DMS153 (cell line): ENCODE measurements at regions not wholly inside any gene's neighbourhood (a gene's known extent, or its start where the extent isn't known, plus 50 kb on each side); places are given as distances from the start of the nearest gene placed in this dataset.
A peak's percentile ranks its signal among the peaks of the same experiment; 100 is the strongest.

Source experiments
- DNase-seq: peaks from one replicate; lab custom pipeline; 2025; lab: John Stamatoyannopoulos, UW

DNA sequence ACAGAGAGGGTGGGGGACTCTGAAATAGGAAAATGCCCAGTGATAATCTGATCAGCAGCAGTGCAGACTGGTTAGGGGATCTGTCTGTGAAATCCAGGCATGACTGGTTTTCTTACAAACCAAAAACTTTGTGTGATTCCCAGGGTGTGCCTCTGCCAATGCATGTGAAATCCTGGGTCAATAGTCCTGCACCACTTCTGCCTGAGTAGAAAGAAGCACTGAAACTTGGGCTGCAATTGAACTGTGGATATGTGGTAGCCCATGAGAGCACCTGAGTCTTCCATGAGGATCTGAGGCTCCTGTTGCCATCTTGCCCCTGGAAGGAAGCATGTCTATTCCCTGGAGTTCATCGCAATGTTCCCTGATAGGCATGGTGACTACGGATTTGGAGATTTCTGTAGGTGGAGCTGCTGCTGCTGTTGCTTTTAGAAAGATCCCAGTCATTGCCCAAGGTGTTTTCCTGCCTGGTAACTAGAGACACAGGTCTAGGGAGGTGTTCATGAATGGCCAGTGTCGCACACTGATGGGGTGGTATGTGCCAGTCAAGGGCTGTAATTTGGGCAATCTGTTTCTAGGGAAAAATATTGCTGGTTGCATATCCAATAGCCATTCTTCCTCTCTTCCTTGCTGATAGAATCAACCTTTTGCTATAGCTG, 146.7 kb downstream of the CARTPT start:
- no peak for DNase-seq

- DNase-seq = no peak
Observed at GRCh38 chr5:71872311-71872864, 153.3 kb downstream of the CARTPT start.

GRCh38 chr5:71873191-71873591, 154.1 kb downstream of the CARTPT start:
- peak; percentile 25 for DNase-seq

DNA sequence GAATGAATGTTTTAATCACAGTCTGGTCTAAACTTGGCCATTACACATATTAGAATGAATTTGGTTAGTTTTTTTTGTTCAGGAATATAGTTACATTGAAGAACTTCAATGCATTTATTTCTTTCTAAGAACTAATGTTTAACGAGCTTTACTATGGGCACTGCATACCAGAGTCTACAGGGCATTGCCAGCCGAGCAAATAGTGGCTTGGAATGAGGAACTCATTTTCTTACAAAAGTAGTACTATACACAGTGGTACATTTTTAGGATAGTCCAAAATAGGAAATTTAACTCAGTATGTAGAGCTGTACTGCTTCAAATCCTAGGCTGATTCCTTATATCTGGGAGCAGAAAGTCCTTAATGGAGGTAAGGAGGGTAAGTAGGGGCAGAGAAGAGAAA, 155.4 kb downstream of the CARTPT start:
- no peak for DNase-seq

DNA sequence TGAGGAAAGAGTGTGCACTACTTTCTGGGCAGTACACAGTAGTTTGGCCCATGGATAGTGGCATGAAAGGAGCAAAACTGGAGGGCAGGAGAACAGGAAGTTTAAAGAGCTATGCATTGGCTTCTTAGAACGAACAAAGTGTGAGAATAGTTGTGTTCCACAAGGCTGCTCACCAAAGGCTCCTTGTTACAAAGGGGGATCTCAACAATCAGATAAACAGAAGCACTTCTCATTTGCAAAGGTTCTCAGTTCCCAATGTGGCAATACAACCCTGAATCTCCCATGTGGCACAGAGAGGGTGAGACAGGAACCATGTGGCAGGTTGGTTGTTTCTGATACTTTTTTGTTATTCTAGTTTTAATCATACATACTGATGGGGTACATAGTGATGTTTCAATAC, 158.4 kb downstream of the CARTPT start:
- no peak for DNase-seq

GRCh38 chr5:71880536-71880935, 161.5 kb downstream of the CARTPT start:
- no peak for DNase-seq

GRCh38 chr5:71882826-71883741, 164.0 kb downstream of the CARTPT start:
- DNase-seq = no peak

DNA sequence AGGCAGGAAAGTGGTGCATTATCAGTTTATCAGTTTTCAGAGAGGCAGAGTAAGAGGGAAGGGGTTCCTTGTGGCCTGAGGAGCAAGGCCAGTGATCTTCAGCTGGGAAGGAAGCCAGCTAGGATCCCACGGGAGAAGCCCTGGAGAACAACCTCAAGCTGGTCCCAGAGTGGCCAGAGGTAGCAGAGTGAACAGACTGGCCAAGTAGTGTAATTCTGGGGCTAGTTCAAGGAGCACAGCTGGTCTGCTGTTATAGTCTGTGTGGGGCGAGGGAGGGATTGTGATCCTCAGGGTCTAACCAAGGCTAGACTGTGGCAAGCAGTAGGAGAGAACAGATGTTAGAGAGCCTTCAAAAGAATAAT, 164.6 kb downstream of the CARTPT start:
- DNase-seq = no peak

DNA sequence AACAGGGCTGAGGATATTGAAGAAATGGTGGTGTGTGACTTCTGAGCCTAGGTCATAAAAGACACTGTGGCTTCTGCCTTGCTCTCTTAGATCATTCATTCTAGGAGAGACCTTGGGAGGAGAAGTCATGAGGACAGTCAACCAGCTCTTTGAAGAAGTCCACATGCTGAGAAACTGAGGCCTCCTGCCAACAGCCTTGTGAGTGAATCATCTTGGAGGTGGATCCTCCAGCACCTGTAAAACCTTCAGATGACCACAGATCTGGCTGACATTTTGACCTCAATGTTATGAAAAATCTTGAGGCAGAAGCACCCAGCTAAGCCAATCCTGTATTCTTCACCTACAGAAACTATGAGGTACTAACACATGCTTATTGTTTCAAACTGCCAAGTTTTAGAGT, 165.9 kb downstream of the CARTPT start:
- DNase-seq = no peak

DNA sequence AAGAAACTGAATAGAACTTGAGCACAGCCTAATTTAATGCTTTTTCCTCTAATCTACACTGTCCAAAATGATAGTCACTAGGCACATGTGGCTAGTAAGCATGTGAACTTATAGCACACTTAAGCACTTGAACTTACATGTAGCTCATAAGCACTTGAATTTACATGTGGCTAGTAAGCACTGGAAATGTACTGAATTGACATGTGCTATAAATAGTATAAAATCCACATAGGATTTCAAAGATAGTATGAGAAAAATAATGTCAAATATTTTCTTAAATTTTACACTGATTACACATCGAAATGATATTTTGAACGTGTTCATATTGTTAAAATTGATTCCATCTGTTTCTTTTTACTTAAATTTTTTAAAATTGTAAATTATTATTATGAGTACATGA, 167.3 kb downstream of the CARTPT start:
- no peak for DNase-seq

DNA sequence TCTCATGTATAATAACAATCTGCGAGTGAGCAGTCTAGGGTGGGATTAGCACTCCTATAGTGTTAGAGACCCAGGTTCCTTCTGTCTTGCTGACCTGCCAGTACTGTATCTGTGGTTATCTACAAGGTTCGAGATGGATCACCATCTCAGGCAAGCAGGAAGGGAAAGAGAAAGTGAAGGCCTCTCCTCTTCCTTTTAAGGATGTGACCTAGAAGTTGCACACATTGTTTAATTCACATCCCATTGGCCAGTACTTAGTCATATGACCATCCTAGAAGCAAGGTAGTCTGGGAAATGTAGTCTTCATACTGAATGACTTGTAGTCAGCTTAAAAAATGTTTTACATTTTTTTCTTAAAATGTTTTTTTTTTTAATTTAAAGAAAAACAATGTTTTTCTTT, 168.6 kb downstream of the CARTPT start:
- DNase-seq = peak; percentile 55

DNA sequence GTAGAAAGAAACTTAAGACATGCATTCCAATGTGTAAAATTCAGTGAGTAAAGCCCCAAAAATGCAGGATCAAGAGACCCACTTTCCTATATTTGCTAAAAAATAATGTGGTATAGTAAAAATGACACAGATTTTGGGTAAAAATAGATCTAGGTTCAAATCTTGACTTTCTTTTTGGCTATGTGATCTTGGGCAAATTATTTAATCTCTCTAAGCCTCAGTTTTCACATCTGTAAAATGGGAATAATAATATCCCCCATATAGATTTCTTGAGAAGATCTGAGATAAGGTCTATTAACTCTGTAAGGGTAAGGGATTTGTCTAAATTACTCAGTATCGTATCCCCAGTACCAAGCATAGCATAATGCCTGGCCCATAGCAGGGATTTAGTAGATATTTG, 172.3 kb downstream of the CARTPT start:
- DNase-seq = no peak

GRCh38 chr5:71891856-71892255, 172.8 kb downstream of the CARTPT start:
- no peak for DNase-seq

DNA sequence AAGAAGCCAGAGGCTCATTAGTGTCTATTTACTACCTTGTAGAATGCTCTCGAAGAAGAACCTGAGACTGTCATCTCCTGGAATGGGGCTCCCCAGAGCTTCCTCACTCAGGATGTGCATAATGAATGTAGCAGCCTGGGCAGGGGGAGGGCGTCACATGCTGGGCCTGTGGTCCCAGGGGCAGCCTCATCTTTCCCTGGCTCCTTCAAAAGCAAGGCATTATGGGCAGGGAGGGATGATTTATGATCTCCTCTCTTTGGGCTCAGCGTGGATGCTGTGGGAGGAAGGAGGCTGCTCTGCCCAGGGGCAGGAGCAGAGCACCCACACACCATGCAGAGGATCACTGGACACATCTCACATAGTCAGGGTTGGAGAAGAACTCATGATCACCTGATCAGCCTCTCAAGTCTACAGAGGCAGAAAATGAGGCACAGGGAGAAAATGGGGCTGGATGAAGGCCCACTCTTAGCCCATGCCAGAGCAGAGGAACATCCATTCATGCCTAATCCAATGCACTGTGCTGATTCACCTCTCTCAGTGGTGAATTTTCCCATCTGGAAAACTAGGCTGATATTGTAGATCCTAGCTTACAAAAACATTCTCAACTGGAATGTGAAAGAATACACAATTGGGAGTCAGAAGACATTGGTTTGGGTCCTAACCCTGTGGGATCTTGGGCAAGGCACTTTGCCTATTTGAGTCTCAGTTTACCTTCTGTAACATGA, 173.7 kb downstream of the CARTPT start:
- DNase-seq = no peak

DNA sequence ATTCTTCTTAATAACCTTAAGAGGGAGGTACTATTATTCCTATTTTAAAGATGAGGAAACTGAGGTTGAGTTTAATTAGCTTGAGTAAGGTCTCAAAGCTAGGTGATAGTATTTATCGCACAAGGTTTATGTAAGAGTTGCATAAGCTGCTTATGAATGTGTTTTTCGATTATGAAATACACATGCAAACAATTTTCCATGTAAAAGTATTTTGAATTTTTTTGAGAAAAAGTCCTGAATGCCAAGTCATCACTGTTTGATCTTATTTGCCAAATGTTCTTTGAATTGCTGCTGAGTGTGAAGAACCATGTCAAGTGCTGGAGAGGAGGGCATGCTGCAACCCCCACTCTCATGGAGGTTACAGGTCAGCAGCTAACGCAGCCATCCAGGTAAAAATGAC, 174.4 kb downstream of the CARTPT start:
- DNase-seq = no peak

DNA sequence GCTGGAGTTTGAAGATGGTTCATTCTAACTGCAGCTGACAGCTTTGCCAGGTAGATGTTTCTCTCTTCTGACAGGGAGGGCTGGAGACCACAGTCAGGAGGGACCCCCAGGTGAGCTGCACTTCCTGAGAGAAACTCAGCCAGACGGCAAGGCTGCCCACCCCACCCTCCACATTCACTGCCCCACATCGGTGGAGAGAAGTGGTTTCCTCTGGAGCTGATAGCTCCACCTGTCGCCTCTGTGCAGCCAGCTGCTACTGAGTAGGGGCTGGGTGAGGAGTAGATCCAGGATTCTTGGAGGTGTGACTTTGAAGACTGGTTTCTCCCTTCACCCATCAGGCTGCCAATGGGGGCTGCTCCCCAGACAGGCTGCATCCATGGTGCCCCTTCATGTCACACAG, 175.0 kb downstream of the CARTPT start:
- DNase-seq = no peak

GRCh38 chr5:71895546-71895945, 176.5 kb downstream of the CARTPT start:
- DNase-seq = no peak

GRCh38 chr5:71899865-71900342, 180.8 kb downstream of the CARTPT start:
- no peak for DNase-seq

DNA sequence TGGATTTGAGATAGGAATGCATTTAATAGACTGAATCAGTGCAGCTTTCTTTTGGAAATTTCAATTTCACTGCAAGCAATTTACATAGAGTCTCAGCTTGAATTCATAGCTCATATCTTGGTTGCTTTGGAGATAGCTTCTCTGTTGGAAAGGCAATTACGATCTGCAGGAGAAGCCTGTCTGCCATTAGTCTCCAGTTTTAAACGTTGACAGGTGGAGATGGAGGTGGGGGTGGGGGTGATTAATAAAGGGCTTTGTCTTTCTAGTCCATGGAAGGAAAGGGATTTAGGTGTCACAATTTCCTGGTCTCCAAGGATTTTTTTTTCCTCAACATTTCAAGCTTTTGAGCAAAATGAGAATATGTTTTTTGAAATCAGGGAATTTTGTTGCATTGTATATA, 184.7 kb downstream of the CARTPT start:
- DNase-seq = no peak

DNA sequence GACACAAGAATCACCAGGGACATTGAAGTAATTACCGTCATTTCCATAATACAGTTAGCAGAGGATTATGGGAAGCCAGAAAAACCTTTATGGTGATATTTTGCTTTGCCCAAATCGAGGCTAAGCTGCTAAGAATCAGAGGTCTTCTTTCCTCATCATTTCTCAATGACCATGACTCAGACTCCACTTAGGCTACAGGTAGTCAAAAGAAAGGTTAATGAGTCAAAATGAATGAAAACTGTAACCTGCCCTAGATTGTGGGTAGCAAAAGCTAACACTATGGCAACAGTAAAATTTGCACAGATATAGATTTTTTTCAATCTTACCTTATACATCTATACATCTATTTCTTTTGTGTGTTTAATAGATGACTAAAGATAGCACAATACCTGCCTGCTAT, 185.8 kb downstream of the CARTPT start:
- no peak for DNase-seq

GRCh38 chr5:71905834-71906711, 187.0 kb downstream of the CARTPT start:
- DNase-seq = no peak
